NCI-H2107 treated with DMSO at 0.1 percent for 48 hours (cell line): ENCODE measurements at regions not wholly inside any gene's neighbourhood (a gene's known extent, or its start where the extent isn't known, plus 50 kb on each side); places are given as distances from the start of the nearest gene placed in this dataset.

Experiments
- DNase-seq: peaks from one replicate; lab custom pipeline; 2025; ENCODE audit not compliant: unreplicated experiment; lab: John Stamatoyannopoulos, UW

DNA sequence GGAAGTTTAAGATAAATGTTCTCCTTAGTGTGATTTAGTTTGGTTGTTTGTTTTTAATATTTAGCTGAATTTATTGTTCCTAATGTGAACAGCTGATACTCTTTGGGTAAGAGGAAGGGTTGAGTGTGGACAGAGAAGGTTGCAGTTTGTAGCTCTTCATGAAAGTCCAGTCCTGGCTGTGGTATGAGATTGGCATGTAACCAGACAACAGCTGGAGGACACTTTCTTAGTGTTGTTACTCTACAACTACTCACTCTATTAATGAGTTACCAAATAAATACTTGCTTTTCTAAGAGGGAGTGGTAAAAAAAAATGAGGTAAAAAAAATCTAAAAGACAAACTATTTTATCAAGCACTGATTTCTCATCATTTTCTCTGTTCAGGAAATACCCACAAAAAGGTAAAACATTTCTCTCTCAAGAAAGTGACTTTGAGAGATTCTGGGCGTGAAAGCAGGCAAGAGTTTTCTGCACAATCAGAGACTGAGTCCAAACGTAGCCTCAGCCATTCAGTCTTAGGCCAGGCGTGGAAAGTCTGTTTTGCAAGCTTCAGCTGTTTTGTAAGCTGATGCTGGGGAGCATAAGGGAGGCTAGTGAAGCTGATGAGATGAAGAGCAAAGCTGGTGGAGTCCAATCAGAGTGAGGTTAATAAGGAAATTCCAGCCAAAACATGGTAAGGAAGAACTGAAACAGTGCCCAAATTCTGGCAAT, 138.5 kb upstream of the ARPP21 start:
- no peak for DNase-seq

- no peak for DNase-seq
These were observed 136.6 kb upstream of the ARPP21 start for GRCh38 chr3:35502699-35503098.

- DNase-seq, result peak; percentile 47
These were observed 134.1 kb upstream of the ARPP21 start for GRCh38 chr3:35505181-35505580.

DNA sequence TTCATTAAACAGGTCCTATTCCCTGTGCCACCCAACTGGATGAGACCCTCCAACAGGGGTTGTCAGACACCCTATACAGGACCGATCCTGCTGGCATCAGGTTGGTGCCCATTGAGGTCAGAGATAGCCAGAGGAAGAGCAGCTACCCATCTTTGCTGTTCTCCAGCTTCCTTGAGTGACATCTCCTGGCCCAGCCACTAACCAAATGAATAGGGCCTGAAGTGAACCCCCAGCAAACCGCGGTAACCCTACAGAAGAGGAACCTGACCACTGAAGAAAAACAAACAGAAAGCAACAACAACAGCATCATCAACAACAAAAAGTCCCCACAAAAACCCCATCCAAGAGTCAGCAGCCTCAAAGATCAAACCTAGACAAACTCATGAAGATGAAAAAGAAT, 133.6 kb upstream of the ARPP21 start:
- no peak for DNase-seq

DNA sequence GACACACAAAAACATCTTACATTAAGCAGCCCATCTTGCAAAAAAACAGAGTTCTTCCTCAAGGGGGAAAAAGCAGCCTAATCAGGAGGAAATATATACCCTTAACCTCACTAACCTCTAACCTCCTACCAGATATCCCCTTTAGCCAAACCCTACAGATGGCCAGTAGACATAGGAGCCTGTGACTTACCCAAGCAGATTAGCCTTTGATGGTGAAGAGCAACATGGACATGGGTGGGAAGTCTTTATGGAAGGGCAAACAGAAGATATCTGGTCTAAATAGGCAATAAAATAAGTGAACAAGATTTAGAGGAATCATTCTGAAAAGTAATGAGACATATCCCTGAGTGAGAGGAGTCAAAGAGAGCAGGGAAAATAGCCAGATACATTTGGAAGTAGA, 119.4 kb upstream of the ARPP21 start:
- DNase-seq, result no peak

DNA sequence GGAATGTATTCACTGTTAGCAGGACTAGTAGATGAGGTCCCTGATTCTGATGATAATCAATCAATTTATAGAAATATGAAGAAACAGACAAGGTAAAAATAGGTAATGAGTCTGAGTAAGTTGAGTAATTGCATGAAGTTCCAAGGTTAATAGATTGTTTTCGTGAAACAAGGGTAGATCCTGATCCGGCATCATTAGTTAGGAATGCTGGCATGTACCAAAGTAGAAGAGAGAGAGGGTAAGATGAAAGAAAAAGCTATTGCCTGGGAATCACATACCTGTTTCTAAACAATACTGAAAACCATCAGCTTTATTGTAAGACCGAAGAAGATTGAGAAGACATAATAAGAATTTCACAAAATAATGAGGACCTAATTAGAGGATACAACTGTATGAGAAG, 118.1 kb upstream of the ARPP21 start:
- DNase-seq, result no peak

DNA sequence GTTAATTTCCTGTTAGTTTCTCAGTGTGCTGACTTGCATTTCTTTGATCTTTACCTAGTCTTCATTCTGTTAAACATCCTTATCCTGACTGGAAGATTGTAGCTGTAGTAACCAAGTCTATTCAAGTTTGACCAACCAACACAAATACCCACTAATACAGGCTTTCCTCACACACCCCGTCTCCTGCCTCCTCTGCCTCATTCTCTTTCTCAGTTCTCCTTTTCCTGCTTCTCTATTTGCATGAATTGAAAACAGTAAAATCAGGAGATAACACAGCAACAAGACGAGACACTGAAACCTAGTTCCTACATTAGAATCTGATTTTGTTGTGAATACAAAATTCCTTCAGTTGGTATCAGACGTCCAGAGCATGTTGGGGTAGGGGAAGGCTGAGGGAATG, 116.9 kb upstream of the ARPP21 start:
- no peak for DNase-seq

GRCh38 chr3:35523074-35523473, 116.3 kb upstream of the ARPP21 start:
- DNase-seq, result no peak

DNA sequence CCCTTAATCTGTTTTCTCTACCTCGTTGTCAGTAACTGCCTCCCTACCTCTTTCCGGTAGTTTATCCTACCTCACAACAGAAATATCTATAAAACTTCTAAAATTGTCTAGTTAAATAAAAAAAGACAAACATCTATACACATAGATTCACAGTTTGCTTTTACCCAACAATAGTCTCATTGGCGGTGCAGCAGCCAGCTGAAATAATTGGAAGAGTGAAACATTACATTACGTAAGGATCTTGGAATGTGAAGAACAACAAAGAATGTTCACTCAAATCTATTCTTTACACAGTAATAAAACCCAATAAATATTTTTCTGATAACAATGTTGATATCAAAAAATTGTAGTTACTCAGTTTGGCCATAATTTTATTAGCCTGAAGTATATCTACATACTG, 115.5 kb upstream of the ARPP21 start:
- no peak for DNase-seq

GRCh38 chr3:35524856-35525255, 114.5 kb upstream of the ARPP21 start:
- no peak for DNase-seq

DNA sequence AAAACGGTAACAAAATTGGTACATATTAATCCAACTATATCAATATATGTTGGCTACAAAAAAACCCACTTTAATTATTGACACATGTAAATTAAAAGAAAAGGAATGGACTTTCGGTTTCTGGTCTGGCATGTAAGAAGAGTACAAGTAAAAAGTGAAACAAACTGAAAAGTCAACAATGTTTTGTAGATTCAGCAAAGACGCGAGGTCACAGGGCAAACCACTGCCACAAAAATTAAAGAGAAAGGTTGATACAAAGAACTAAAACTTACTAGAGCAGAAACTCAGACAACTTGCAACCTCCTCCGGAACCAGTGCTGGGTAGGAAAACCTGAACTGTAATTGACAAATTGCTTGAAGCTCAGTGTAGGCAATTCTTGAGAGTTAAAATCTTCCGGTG, 110.6 kb upstream of the ARPP21 start:
- DNase-seq, result no peak

- no peak for DNase-seq
These were observed 110.0 kb upstream of the ARPP21 start for GRCh38 chr3:35529337-35529736.

- DNase-seq, result peak; percentile 3
These were observed 102.1 kb upstream of the ARPP21 start for GRCh38 chr3:35537265-35537664.

DNA sequence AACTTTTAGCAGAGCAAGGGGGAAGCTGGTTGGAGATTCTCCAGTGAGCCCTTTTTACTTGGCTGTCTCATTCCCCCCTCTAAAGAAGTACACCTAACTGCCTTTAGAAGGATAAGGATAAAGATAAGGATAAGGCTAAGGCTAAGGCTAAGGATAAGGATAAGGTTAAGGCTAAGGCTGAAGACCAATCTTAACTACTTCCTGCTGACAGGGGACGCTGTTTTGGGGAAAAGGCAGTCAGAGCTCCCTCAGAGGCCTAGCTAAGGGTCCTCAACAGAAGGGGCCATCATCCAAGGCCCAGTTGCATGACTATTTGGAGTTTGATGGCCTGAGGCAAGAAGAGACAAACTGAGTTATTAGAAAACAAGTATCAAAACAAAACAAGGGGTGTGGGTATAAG, 94.3 kb upstream of the ARPP21 start:
- DNase-seq, result no peak

DNA sequence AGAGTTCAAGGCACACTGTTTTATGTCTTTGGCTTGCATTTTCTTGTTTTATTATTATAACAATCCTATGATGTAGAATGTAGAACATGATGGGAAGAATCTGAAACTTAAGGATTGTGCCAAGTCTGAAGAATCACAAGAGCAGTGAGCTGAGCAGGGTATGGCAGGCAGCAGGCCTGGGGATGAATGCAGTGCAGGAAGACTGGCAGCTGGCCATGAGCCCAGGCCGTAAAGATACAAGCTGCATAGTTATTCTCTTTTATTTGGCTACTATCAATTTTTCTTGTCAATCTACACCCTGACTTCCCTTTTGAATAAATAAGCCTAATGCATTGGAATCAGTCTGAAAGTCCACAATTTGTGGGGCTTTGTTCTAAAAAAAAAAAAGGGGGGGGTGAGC, 89.6 kb upstream of the ARPP21 start:
- no peak for DNase-seq

- DNase-seq, result no peak
These were observed 77.2 kb upstream of the ARPP21 start for GRCh38 chr3:35562141-35562540.

DNA sequence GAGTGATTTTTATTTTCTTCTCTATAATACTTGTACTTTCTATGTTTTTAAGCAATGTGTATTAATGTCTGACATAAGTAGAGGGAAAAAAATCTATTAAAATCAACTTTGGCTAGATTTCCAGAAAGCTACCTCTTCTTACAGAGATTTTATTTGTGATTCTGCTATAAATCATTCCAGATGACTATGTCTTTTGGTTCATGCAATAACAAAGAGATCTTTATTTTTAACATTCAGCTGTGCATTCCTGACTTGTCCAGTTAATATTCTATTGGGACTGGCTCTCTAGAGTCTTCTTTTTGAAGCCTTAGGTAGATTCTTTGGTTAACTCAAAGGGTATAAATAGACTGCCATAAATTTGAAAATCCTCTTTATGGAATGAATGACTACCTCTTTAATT, 74.3 kb upstream of the ARPP21 start:
- no peak for DNase-seq
